EH (cell line): ENCODE measurements at regions not wholly inside any gene's neighbourhood (a gene's known extent, or its start where the extent isn't known, plus 50 kb on each side); places are given as distances from the start of the nearest gene placed in this dataset.
A peak's percentile ranks its signal among the peaks of the same experiment; 100 is the strongest.
"Not testable (repeated sequence)": the region's sequence is repeated elsewhere in the genome, so short reads cannot be mapped to it uniquely, and the experiment has no call there.

ENCODE experiments used
- DNase-seq: peaks from one replicate; pipeline ENCODE4 v3.0.0-alpha.2; 2015; ENCODE audit warnings: low read depth

DNA sequence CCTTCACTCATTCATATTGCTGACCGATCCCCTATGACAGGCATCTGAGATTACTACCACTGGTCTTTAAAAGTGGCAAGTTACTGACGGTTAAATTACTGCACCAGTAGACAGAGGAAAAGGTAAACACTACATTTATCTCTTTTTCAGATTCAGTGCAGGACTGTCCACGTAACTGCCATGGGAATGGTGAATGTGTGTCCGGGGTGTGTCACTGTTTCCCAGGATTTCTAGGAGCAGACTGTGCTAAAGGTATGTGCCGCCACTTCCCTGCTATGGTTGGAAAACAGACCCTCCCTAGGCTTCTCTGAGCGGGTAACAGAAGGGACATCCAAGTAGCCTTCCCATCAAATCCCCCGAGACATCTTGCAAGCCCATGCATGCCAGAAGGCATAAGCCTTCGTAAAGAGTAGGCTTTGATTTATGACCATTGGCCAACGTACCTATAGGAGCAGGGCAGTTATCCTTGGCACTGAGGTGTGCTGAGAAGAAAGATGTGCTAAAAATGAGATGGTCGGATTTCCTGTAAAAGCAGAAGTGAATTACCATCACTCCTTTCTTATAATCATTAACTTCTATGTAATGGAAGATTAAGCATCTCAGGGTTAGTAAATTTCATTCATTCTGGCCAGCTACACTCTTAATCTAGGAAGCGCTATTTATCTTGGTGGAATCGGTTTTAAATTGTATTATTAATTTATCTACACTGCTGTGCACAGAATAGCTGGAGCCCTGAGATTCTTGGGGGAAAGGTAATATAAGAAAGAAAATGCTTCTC is 193.4 kb upstream of the WWC1 start:
- no peak for DNase-seq

DNA sequence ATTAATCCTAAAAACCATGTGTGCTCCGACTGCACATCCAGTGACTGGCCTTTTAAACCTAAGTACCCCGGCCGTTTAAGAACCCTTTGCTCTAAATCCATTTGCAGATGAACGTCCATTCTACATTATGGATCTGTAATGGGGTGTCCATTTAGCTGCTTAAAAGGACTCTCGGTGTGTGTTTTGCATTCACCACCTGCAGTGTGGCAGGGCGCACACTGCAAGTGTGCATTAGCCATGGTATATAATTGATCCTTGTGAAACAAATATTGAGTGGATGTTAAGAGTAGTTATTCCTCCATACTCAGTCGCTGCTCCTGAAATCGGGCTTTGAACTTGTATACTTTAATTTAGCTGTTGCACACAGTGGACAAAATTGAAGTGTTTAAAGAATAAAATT is 190.1 kb upstream of the WWC1 start:
- DNase-seq: no peak

DNA sequence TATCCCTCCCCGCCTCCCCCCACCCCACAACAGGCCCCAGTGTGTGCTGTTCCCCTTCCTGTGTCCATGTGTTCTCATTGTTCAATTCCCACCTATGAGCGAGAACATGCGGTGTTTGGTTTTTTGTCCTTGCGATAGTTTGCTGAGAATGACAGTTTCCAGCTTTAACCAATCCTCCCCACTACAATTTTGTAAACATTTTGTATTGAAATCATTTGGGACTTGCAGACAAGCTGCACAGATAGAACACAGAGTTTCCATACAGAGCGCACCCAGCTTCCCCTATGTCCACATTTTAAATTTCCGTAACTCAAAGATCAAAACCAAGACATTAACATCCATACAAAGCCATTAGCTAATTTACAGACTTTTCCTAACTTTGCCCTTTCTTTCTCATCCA is 188.4 kb upstream of the WWC1 start:
- DNase-seq: not testable (repeated sequence)

- no peak for DNase-seq
Observed at GRCh38 chr5:168104350-168104749, 187.1 kb upstream of the WWC1 start.

DNA sequence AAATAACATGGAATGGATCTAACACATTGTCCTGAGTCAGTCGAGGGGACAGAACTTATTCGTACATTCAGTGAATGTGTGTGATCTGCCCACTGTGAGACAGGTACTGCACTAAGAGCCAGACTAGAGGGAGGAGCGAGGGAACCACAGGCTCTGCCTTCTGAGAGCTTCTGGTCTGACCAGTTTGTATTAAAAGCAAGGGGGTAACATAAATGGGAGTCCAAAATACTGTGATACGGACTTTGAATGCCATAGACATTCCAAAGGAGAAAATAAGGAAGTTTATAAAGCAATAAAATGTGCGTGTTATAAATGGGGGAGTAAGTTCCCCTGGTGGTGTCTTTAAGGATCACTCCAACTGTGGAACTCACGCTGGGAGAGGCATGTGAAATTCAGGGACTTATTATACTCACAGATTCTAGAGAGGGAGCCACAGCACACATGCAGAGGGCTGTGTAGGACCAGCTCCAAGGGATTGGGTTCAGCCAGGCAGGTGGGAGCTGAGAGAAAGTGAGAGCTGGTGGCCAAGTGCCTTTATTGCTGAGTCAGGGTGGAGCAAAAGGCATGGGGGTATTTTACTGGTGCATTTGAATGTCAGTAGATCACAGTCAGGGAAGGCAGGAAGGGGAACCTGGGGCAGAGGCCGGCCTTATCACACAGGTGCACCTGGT is 186.5 kb upstream of the WWC1 start:
- peak; percentile 46 for DNase-seq

DNA sequence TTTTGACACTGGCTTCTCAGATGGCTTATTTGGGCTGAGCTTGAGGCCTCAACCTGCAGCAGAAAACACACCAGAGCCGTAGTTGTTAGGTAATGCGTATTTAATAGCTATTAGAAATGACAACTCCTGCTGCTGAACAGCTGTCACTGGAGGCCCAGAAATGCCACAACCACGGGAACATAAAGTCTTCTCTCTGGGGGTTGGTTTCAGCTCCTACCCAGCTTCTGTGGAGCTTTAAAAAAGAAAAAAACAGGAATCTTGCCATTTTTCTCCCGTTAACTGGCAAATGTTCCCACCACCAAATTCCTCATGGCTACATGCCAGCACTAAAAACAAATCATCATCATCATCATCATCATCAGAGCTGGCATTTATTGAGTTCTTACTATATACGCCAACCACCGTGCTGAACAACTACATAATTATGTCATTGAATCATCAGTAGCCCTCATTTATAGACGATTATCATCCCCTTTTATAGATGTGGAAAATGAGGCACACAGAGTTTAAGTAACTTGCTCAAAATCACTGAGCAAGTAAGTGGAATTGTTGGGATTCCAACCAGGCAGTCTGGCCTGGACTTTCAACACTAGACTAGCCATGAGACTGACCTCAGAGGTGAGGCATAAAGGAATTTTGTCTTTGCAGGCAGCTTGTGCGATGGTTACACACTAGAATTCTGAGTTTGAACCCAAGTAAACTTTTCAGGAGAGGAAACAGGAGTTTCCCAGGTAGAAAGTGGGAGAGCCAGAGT is 185.3 kb upstream of the WWC1 start:
- peak; percentile 97 for DNase-seq

- peak; percentile 62 for DNase-seq
Observed at GRCh38 chr5:168109441-168109840, 182.0 kb upstream of the WWC1 start.

DNA sequence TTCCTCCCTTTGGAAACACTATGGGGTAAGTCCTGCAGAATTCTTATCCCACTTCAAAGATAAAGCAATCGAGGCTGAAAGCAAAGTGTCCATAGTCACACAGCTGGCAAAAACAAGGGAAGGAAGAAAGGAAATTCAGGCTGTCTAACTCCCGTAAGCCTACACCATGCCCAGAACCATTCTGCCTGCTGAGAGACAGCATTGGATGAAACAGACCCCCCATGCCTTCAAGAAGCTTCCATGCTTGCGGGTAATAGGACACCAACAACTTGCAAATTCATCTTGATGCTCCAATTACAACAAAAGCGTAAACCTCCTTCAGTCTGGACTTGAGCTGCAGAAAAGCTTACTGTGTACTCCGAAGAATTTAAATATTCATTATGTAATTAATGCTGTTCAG is 181.1 kb upstream of the WWC1 start:
- no peak for DNase-seq

DNA sequence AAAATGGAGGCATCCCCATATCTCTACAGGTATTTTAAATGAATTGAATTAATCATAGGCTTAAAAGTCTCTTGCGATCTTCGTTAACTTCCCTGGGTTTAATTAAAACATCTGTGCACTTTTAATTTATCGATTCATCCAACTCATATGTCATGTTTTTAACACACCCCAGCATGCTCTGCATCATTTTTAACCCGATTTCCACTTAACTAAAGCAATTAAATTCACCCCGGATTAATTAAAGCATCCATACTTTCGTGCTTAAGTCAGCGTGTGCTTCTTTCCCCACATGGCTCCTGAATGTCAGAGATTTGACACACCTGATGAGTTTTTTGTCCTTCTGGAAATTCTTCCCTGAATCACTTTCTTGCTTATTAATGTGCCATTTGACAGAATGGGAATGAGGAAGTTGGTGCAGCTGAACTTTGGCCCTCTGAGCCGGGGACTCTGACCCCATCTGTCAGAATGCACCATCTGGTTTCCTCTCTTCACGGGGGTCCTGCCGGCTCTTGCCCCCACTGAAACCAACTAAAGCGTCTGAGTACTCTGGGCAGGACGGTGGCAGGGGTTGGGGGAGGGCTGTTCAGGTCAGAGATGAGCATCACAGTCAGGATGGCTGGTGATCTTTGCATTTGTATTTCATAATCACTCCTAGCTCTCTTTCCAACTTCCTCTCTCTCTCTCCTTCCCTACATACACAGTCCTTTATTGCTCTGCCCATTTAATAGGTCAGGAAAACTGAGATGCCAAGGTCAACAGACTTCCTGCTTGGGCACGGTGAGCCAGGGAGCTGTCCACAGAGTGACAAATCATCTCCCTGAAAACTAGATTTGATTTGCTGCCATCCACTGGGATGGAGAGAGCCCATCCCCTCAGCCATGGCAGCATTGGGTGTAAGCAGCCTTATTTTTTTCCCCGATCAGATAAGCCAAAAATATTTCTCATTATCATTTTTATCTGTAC is 180.3 kb upstream of the WWC1 start:
- DNase-seq: no peak

GRCh38 chr5:168114444-168115017 is 176.9 kb upstream of the WWC1 start:
- DNase-seq: peak; percentile 69

DNA sequence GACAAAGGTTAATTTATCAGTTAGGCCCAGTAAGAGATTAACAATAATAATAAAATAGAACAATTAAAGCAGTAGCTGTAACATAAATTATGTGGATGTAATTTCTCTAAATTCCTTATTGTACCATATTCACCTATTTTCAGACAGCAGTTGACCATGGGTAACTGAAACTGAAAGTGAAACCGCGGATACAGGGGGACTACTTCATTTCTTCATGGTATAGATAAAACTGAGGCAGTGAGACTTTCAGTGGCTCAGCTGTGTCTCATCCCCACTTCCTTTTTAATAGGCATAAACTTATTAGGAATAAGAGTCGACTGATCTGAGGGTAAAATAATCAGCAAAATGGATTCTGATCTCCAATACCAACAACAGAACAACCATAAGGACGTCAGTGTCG is 174.0 kb upstream of the WWC1 start:
- DNase-seq: no peak

DNA sequence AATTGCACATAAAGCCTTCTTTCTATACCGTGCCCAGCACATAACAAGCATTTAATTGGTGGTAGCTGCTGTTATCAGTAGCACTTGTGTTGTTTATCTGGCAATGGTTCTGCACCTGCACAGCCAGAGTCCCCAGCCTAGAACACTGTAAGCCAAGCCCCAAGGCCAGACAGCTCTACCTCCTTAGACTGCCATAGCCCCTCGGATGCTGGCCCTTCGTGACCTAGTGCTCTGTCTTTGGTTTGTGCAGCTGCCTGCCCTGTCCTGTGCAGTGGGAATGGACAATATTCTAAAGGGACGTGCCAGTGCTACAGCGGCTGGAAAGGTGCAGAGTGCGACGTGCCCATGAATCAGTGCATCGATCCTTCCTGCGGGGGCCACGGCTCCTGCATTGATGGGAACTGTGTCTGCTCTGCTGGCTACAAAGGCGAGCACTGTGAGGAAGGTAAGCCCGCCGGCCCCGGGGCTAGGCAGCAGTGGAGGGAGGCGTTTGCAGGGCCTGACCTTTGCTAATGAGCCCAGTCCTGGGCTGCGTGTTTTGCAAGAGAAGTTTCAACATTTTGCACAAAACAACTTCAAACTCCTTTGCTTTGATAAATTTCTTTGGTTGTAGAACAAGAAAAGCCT is 173.3 kb upstream of the WWC1 start:
- no peak for DNase-seq

GRCh38 chr5:168120401-168121137 is 170.9 kb upstream of the WWC1 start:
- no peak for DNase-seq

DNA sequence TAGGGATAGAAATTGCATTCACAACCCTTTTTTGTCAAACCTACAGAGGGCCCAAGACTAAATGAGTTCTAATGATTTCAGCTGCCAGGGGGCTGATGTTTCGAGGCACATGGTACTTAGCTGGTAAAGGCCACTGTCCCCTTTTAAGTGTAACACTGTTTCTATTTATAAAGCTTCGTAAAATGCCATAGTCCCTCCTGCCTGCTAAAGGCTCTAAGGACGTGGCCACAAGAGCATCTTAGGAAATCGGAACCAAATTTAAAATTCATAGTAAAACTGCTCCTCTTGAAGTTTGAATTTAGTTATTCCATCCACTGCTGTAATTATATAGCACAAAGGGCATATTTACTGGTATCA is 170.3 kb upstream of the WWC1 start:
- no peak for DNase-seq

GRCh38 chr5:168123631-168124528 is 167.6 kb upstream of the WWC1 start:
- no peak for DNase-seq

- DNase-seq: no peak
Observed at GRCh38 chr5:168125445-168126199, 165.8 kb upstream of the WWC1 start.

GRCh38 chr5:168126606-168127005 is 164.8 kb upstream of the WWC1 start:
- no peak for DNase-seq

GRCh38 chr5:168128111-168128510 is 163.3 kb upstream of the WWC1 start:
- no peak for DNase-seq

DNA sequence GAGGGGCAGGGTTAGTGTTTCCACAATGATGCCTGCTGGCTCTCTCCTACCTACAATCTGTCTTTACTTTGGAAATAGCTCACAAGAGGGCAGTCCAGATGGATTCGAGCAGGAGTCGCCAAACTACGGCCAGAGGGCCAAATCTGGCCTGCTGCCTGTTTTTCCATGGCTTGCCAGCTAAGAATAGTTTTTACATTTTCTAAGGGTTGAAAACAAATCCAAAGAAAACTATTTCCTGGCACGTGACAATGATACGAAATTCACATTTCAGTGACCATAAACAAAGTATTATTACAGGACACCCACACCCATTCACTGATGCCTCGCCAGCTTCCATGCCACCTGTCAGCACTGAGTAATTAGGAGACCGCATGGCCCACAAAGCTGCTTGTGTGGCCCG is 162.9 kb upstream of the WWC1 start:
- peak; percentile 23 for DNase-seq
